ENCODE measurements at regions not wholly inside any gene's neighbourhood (a gene's known extent, or its start where the extent isn't known, plus 50 kb on each side); places are given as distances from the start of the nearest gene placed in this dataset.

DNA sequence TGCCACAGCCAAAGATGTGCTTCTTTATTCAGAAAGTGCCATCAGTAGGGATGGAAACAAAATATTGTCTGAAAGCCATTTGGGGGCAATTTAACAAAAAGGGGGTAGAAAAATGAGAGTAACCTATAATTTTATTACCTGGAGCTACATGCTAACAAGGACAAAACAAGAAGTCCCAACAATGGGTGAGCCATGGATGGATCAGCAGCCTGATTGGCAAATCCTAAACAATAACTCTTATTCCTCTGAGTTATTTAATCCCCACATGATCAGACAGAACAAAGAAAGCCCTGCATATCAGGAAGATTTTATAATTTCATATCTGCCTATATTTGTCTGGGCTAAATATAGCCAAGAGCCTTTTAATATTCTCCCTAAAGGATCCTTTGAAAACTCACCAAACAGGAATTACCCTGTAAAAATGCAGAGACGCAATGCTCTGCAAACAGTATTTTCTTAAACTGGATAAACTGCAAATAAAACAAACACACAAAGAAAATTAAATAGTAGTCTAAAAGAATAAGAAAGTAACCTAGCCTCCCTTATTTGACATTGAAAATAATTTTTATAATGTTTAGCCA is 483.4 kb downstream of the ZNF608 start:
- BruUV-seq (replicated peaks), result no TSS peak
- DNase-seq (ENCODE audit: low spot score), result no peak
- Histone ChIP-seq H3K4me1 (ENCODE audit: insufficient read depth, low read length, poor library complexity, severe bottlenecking) (no peaks in the 10 kb centered on the region), H3K27me3 (replicated peaks; ENCODE audit: insufficient read depth, low read depth, low read length, poor library complexity) (peaks cover 28% of the 10 kb centered on the region), H3K36me3 (ENCODE audit: insufficient read depth, low read length, poor library complexity, severe bottlenecking) (no peaks in the 10 kb centered on the region), H3K9me3 (ENCODE audit: low read depth, low read length, poor library complexity, severe bottlenecking) (no peaks in the 10 kb centered on the region), H3K27ac (ENCODE audit: low read depth, low read length, poor library complexity, severe bottlenecking) (no peak overlapping the region), H3K4me3 (ENCODE audit: low read depth, low read length, poor library complexity, severe bottlenecking) (no peak overlapping the region)
- intact Hi-C loops (cut with micrococcal nuclease; ENCODE audit: unreplicated experiment), result no loop called here
- TF ChIP-seq, protein P1, sequence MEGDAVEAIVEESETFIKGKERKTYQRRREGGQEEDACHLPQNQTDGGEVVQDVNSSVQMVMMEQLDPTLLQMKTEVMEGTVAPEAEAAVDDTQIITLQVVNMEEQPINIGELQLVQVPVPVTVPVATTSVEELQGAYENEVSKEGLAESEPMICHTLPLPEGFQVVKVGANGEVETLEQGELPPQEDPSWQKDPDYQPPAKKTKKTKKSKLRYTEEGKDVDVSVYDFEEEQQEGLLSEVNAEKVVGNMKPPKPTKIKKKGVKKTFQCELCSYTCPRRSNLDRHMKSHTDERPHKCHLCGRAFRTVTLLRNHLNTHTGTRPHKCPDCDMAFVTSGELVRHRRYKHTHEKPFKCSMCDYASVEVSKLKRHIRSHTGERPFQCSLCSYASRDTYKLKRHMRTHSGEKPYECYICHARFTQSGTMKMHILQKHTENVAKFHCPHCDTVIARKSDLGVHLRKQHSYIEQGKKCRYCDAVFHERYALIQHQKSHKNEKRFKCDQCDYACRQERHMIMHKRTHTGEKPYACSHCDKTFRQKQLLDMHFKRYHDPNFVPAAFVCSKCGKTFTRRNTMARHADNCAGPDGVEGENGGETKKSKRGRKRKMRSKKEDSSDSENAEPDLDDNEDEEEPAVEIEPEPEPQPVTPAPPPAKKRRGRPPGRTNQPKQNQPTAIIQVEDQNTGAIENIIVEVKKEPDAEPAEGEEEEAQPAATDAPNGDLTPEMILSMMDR (conservative IDR thresholded peaks at IDR 0.05; ENCODE audit: low read depth, low read length), result no peak
- TF ChIP-seq EZH2 (IDR thresholded peaks at IDR 0.05; ENCODE audit: borderline replicate concordance, low read depth, low read length, poor library complexity, severe bottlenecking), result no peak
- CTCF ChIA-PET, result no interaction called here
- POLR2A ChIA-PET (ENCODE audit: low non-redundant PET), result no interaction called here

DNA sequence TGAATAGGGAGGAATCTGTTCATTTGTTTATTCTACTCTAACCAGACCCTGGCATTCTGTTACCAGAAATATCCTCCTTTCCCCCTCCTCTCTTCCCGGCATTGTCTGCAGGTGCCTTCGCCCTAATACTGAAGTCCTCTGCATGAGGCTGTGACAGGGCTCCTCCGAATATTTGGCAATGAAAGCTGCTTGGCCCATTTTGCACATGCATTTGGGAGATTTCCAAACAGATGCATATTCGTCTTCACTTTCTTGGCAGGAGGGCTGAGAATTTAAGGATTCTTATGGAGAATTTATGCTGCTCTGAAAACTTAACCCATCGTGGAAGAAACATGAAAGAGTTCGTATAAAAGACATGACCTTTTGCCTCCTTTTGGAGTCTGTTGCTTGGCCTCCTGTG is 484.0 kb downstream of the ZNF608 start:
- DNase-seq (ENCODE audit: low spot score), result no peak
- H3K27me3 ChIP-seq (replicated peaks; ENCODE audit: insufficient read depth, low read depth, low read length, poor library complexity), result peaks cover 28% of the 10 kb centered on the region
- no peak overlapping the region for H3K4me3 ChIP-seq (ENCODE audit: low read depth, low read length, poor library complexity, severe bottlenecking)
- no peak for TF ChIP-seq EZH2 (IDR thresholded peaks at IDR 0.05; ENCODE audit: borderline replicate concordance, low read depth, low read length, poor library complexity, severe bottlenecking)
- TF ChIP-seq, protein P1 (conservative IDR thresholded peaks at IDR 0.05; ENCODE audit: low read depth, low read length), result no peak
- no peaks in the 10 kb centered on the region for H3K36me3 ChIP-seq (ENCODE audit: insufficient read depth, low read length, poor library complexity, severe bottlenecking)
- H3K9me3 ChIP-seq (ENCODE audit: low read depth, low read length, poor library complexity, severe bottlenecking), result no peaks in the 10 kb centered on the region
- no peaks in the 10 kb centered on the region for H3K4me1 ChIP-seq (ENCODE audit: insufficient read depth, low read length, poor library complexity, severe bottlenecking)
- CTCF ChIA-PET, result no interaction called here
- H3K27ac ChIP-seq (ENCODE audit: low read depth, low read length, poor library complexity, severe bottlenecking), result no peak overlapping the region
- POLR2A ChIA-PET (ENCODE audit: low non-redundant PET), result no interaction called here
- intact Hi-C loops (cut with micrococcal nuclease; ENCODE audit: unreplicated experiment), result no loop called here
- no TSS peak for BruUV-seq (replicated peaks)

DNA sequence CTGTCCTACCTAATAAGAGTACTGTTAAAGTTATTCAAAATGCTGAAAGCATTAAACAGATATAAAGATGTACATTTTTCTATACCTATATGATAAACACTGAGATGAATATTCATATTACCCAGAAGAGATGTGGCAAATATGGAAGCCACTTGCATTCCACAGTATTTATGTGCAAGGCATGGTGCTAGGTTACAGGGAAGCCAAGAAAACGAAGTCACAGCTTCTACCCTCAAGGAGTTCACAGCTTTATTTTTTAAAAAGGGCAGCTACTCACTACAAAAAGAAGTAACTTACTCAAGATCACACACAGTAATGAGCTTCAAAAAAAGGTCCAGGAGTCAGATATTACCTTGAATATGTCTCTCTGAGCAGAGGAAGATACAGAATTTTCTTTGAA is 484.6 kb downstream of the ZNF608 start:
- H3K4me1 ChIP-seq (ENCODE audit: insufficient read depth, low read length, poor library complexity, severe bottlenecking), result no peaks in the 10 kb centered on the region
- peaks cover 28% of the 10 kb centered on the region for H3K27me3 ChIP-seq (replicated peaks; ENCODE audit: insufficient read depth, low read depth, low read length, poor library complexity)
- H3K4me3 ChIP-seq (ENCODE audit: low read depth, low read length, poor library complexity, severe bottlenecking), result no peak overlapping the region
- no peak for TF ChIP-seq EZH2 (IDR thresholded peaks at IDR 0.05; ENCODE audit: borderline replicate concordance, low read depth, low read length, poor library complexity, severe bottlenecking)
- TF ChIP-seq, protein P1 (conservative IDR thresholded peaks at IDR 0.05; ENCODE audit: low read depth, low read length), result no peak
- POLR2A ChIA-PET (ENCODE audit: low non-redundant PET), result no interaction called here
- intact Hi-C loops (cut with micrococcal nuclease; ENCODE audit: unreplicated experiment), result no loop called here
- no peak for DNase-seq (ENCODE audit: low spot score)
- no peaks in the 10 kb centered on the region for H3K36me3 ChIP-seq (ENCODE audit: insufficient read depth, low read length, poor library complexity, severe bottlenecking)
- CTCF ChIA-PET, result no interaction called here
- BruUV-seq (replicated peaks), result no TSS peak
- no peak overlapping the region for H3K27ac ChIP-seq (ENCODE audit: low read depth, low read length, poor library complexity, severe bottlenecking)
- H3K9me3 ChIP-seq (ENCODE audit: low read depth, low read length, poor library complexity, severe bottlenecking), result no peaks in the 10 kb centered on the region
